GM23248 (cell line): ENCODE measurements at regions not wholly inside any gene's neighbourhood (a gene's known extent, or its start where the extent isn't known, plus 50 kb on each side); places are given as distances from the start of the nearest gene placed in this dataset.

Experiments used
- DNase-seq: peaks from one replicate; pipeline ENCODE4 v3.0.0-alpha.2; 2015
- H2AFZ ChIP-seq: fragments of 200-600 bp; sonication (generic); 2 replicates; pipeline ENCODE4 v1.6.1; 2016; ENCODE audit warnings: antibody characterized with exemption
- H3F3A ChIP-seq: fragments of 200-600 bp; sonication (generic); 2 replicates; pipeline ENCODE4 v1.6.1; 2016; ENCODE audit warnings: mild to moderate bottlenecking, antibody characterized with exemption, mixed run types; ENCODE audit not compliant: insufficient read depth
- H3K27ac ChIP-seq: fragments of 200-600 bp; sonication (generic); 2 replicates; pipeline ENCODE4 v1.5.1; 2016; ENCODE audit warnings: mild to moderate bottlenecking
- H3K27me3 ChIP-seq: fragments of 200-600 bp; sonication (generic); replicated peaks from 2 replicates; pipeline ENCODE4 v1.6.1; 2016; ENCODE audit warnings: mild to moderate bottlenecking; ENCODE audit not compliant: insufficient read depth
- H3K36me3 ChIP-seq: fragments of 200-600 bp; sonication (generic); 2 replicates; pipeline ENCODE4 v1.6.1; 2016; ENCODE audit warnings: low read depth, mild to moderate bottlenecking
- H3K4me1 ChIP-seq: fragments of 200-600 bp; sonication (generic); 2 replicates; pipeline ENCODE4 v1.6.1; 2016; ENCODE audit warnings: mild to moderate bottlenecking; ENCODE audit not compliant: insufficient read depth
- H3K4me2 ChIP-seq: fragments of 200-600 bp; sonication (generic); one replicate; pipeline ENCODE4 v1.6.1; 2016; ENCODE audit warnings: mild to moderate bottlenecking; ENCODE audit not compliant: unreplicated experiment
- H3K4me3 ChIP-seq: fragments of 200-600 bp; sonication (generic); 2 replicates; pipeline ENCODE4 v1.5.1; 2016; ENCODE audit warnings: mild to moderate bottlenecking
- H3K79me2 ChIP-seq: fragments of 200-600 bp; sonication (generic); 2 replicates; pipeline ENCODE4 v1.6.1; 2016; ENCODE audit warnings: mild to moderate bottlenecking; ENCODE audit not compliant: insufficient read depth
- H3K9ac ChIP-seq: fragments of 200-600 bp; sonication (generic); 2 replicates; pipeline ENCODE4 v1.6.1; 2016; ENCODE audit warnings: mild to moderate bottlenecking
- H3K9me2 ChIP-seq: fragments of 200-600 bp; sonication (generic); 2 replicates; pipeline ENCODE4 v1.6.1; 2016; ENCODE audit warnings: mixed run types, mild to moderate bottlenecking, moderate library complexity; ENCODE audit not compliant: insufficient read depth
- H3K9me3 ChIP-seq: fragments of 200-600 bp; sonication (generic); one replicate; pipeline ENCODE4 v1.6.1; 2017; ENCODE audit warnings: low read depth
- H4K20me1 ChIP-seq: fragments of 200-600 bp; sonication (generic); 2 replicates; pipeline ENCODE4 v1.6.0; 2016; ENCODE audit not compliant: insufficient read depth
- EZH2 ChIP-seq: fragments of 200-600 bp; sonication (generic); IDR thresholded peaks from 2 replicates; pipeline ENCODE4 v1.6.1; 2018; ENCODE audit warnings: antibody characterized with exemption, mild to moderate bottlenecking; ENCODE audit not compliant: insufficient read depth, poor library complexity, severe bottlenecking
- EZH2phosphoT487 ChIP-seq: fragments of 200-600 bp; sonication (generic); IDR thresholded peaks from 2 replicates; pipeline ENCODE4 v1.6.1; 2018; ENCODE audit warnings: antibody characterized with exemption, moderate library complexity, mild to moderate bottlenecking, low read depth; ENCODE audit not compliant: insufficient read depth
- WGBS, 2 experiments: methylation state at CpG; one replicate each; pipeline ENCODE4 v1.1.6; 2015 to 2017; ENCODE audit warnings: low lambda C conversion rate in 2 of 2, low coverage in 1 of 2; ENCODE audit errors: missing lambda C conversion rate in 2 of 2; 5-methylcytosine and 5-hydroxymethylcytosine counted together
- in situ Hi-C: fragments of 300-500 bp; cut with MboI; formaldehyde crosslinking; loops from 2 replicates; pipeline ENCODE4 v1.15.0; 2020

- no peaks in the 10 kb centered on the region for H3F3A ChIP-seq
- no peaks in the 10 kb centered on the region for H3K79me2 ChIP-seq
- H3K4me3 ChIP-seq = no peak overlapping the region
- H3K27me3 ChIP-seq = no peaks in the 10 kb centered on the region
- H4K20me1 ChIP-seq = no peaks in the 10 kb centered on the region
- no peaks in the 10 kb centered on the region for H3K9me2 ChIP-seq
- no peak for TF ChIP-seq EZH2
- TF ChIP-seq EZH2phosphoT487 = no peak
- no peaks in the 10 kb centered on the region for H3K9me3 ChIP-seq
- H3K9ac ChIP-seq = no peak overlapping the region
- H3K27ac ChIP-seq = no peak overlapping the region
- H3K4me1 ChIP-seq = no peaks in the 10 kb centered on the region
- WGBS, 2 experiments = 92% methylated on average over 21 of the region's 21 CpGs
- DNase-seq = no peak
- no peaks in the 10 kb centered on the region for H3K36me3 ChIP-seq
- in situ Hi-C loops = no loop called here
- no peak overlapping the region for H2AFZ ChIP-seq
- H3K4me2 ChIP-seq = no peak overlapping the region
Observed at GRCh38 chr20:50387218-50387995, 122.8 kb upstream of the PTPN1 start.

GRCh38 chr20:50387996-50388332 is 122.2 kb upstream of the PTPN1 start:
- Histone ChIP-seq H4K20me1 (no peaks in the 10 kb centered on the region), H3F3A (no peaks in the 10 kb centered on the region), H2AFZ (no peak overlapping the region), H3K79me2 (no peaks in the 10 kb centered on the region), H3K27ac (no peak overlapping the region), H3K4me3 (no peak overlapping the region), H3K27me3 (no peaks in the 10 kb centered on the region), H3K36me3 (no peaks in the 10 kb centered on the region), H3K9me3 (no peaks in the 10 kb centered on the region), H3K4me1 (no peaks in the 10 kb centered on the region), H3K4me2 (no peak overlapping the region), H3K9me2 (no peaks in the 10 kb centered on the region), H3K9ac (no peak overlapping the region)
- WGBS, 2 experiments = 74 to 76% methylated on average over 6 of the region's 6 CpGs
- in situ Hi-C loops = no loop called here
- no peak for DNase-seq
- no peak for TF ChIP-seq EZH2
- no peak for TF ChIP-seq EZH2phosphoT487

- Histone ChIP-seq H3K27ac (no peak overlapping the region), H2AFZ (no peak overlapping the region)
- 81 to 85% methylated on average over 12 of the region's 12 CpGs for WGBS, 2 experiments
Observed at GRCh38 chr20:50388733-50389437, 121.3 kb upstream of the PTPN1 start.

GRCh38 chr20:50389438-50389807 is 120.8 kb upstream of the PTPN1 start:
- H4K20me1 ChIP-seq = no peaks in the 10 kb centered on the region
- H3K27ac ChIP-seq = no peak overlapping the region
- no peaks in the 10 kb centered on the region for H3K36me3 ChIP-seq
- no peak overlapping the region for H3K4me3 ChIP-seq
- no peaks in the 10 kb centered on the region for H3K79me2 ChIP-seq
- no peak overlapping the region for H3K4me2 ChIP-seq
- H3K9ac ChIP-seq = no peak overlapping the region
- no peak overlapping the region for H2AFZ ChIP-seq
- in situ Hi-C loops = no loop called here
- TF ChIP-seq EZH2 = no peak
- no peak for TF ChIP-seq EZH2phosphoT487
- no peak for DNase-seq
- no peaks in the 10 kb centered on the region for H3K4me1 ChIP-seq
- 79 to 86% methylated on average over 7 of the region's 7 CpGs for WGBS, 2 experiments
- H3K9me2 ChIP-seq = no peaks in the 10 kb centered on the region
- no peaks in the 10 kb centered on the region for H3F3A ChIP-seq
- no peaks in the 10 kb centered on the region for H3K9me3 ChIP-seq
- H3K27me3 ChIP-seq = no peaks in the 10 kb centered on the region

More at GRCh38 chr20:50388733-50389437, 121.3 kb upstream of the PTPN1 start:
- H3K9ac ChIP-seq = no peak overlapping the region
- H3K27me3 ChIP-seq = no peaks in the 10 kb centered on the region
- H4K20me1 ChIP-seq = no peaks in the 10 kb centered on the region
- no peaks in the 10 kb centered on the region for H3K9me3 ChIP-seq
- no peak overlapping the region for H3K4me3 ChIP-seq
- H3K9me2 ChIP-seq = no peaks in the 10 kb centered on the region
- no peaks in the 10 kb centered on the region for H3K36me3 ChIP-seq
- H3K4me2 ChIP-seq = no peak overlapping the region
- H3K4me1 ChIP-seq = no peaks in the 10 kb centered on the region
- in situ Hi-C loops = no loop called here
- no peaks in the 10 kb centered on the region for H3K79me2 ChIP-seq
- H3F3A ChIP-seq = no peaks in the 10 kb centered on the region
- TF ChIP-seq EZH2phosphoT487 (no peak), EZH2 (no peak)
- DNase-seq = no peak
